HG02642 (cell line): ENCODE measurements at regions not wholly inside any gene's neighbourhood (a gene's known extent, or its start where the extent isn't known, plus 50 kb on each side); places are given as distances from the start of the nearest gene placed in this dataset.
"Not testable (repeated sequence)": the region's sequence is repeated elsewhere in the genome, so short reads cannot be mapped to it uniquely, and the experiment has no call there.

ENCODE experiments used
- ATAC-seq: cut with Tn5 transposase; IDR thresholded peaks from one replicate; pipeline ENCODE4 v1.9.1; 2021; ENCODE audit warnings: mild to moderate bottlenecking; ENCODE audit not compliant: unreplicated experiment, poor library complexity

DNA sequence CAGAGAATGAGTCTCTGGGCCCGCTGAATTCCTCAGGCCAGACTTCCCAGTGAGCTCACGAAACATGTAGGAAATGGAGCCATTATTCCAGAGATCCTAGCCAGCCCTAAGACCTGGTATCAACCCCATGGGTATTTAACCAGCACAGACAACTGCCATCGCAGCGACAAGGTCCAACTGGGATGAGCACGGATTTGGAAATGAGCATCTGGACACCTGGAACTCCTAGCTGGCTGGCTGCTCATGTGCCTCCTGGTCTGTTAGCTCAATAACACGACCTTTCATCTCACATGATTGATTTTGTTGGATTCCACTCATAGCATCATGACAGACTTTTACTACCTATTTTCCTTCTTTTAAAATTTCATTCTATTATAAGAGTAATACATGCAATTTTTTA is 51.0 kb downstream of the POU3F3 start:
- ATAC-seq: no peak

DNA sequence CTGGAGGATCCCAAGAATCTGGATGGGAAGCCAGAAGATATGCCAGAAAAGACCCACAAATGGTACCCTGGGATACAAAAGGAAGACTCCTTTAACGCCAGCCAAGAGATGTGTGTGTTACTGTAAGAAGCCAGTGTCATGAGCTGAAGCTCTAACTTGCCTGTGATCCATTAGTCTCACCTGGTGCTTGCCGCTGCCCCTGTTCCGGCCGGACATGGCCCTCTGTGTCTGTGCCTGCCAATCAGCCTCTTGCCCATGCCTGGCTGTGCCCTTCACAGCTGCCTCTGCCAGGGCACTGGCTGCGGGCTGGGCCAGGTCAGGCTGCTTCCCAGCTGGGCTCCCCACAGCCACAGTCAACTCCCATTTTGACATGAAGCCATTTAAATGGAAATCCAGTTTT is 55.4 kb downstream of the POU3F3 start:
- no peak for ATAC-seq

DNA sequence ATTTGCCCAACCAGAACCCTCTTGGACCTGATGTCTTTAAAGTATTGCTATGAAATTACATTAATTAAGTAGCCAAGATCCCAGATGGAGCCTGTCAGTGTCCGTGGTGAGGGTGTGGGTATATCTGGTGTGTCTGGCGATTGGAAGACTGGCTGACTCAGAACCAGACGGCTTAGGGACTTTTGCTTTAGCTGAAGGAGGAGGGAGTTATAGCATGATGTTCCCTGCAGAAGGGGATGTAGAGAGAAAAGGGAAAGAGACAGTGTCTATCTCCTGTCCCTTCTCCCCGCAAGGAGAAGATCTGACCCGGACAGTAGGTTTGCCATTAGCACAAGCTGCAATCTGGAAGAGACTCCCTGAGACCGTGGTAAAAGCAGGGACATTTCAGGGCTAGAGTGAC is 60.6 kb downstream of the POU3F3 start:
- no peak for ATAC-seq

DNA sequence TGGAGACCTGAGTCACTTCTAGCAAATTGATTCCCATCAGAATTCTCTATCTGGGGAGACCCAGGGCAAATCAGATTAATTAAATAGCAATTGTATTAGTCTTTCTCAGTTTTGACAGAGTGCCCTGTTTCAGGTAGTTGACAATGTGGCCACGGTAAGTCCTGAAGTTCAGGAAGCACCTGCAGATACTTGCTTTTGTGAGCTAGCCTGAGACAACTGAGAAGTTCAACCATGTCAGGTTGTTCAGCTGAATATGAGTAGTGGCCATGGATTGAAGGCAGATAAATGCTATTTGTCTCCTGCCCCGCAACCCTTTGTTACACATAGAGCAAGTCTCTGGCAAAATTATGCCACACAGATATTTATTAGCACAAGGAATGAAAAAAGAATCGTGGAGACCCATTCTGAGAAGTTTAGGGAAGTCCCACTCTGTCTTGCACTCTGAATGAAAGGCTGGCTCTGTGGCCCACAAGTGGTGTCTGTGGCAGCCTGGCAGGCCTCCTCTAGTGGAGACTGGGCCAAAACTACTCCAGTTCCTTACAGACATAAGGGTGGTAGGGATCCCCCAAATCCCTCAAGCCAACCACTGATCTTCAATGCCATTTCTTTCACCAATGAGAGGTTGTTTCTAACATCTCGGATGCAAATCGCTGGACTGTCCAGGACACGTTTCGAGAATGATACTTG is 61.3 kb downstream of the POU3F3 start:
- ATAC-seq: no peak

DNA sequence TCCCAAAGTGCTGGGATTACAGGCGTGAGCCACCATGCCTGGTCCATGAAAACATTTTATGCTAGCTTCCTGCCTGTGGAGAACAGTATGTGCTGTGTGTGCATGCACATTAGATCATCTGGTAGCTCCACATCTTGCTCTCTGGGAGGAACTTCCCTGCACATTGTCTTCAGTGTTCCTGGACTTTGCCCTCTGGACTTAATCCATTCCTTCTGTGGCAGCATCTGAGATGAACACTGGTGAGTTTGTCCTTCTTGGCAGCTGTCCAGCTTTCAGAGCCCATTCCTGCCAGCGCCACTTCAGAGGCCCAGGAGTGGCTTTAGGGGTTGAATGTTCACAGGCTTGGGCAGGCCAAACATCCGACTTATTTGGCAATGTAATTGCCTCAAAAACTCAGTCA is 65.2 kb downstream of the POU3F3 start:
- ATAC-seq: no peak

DNA sequence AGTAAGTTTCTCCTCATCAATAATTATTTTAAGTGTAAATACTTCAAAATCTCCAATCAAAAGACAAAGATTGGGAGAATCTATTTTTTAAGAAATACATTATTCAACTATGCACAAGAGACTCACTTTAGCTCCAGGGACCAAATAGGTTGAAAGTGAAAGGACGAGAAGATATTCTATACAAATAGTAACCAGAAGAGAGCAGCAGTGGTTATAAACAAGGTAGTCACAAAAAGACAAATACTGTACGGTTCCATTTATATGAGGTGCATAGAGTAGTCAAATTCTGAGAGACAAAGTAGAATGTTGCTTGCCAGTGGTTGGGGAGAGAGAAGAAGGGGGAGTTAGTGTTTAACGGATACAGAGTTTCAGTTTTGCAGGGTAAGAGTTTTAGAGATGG is 69.8 kb downstream of the POU3F3 start:
- ATAC-seq: no peak

DNA sequence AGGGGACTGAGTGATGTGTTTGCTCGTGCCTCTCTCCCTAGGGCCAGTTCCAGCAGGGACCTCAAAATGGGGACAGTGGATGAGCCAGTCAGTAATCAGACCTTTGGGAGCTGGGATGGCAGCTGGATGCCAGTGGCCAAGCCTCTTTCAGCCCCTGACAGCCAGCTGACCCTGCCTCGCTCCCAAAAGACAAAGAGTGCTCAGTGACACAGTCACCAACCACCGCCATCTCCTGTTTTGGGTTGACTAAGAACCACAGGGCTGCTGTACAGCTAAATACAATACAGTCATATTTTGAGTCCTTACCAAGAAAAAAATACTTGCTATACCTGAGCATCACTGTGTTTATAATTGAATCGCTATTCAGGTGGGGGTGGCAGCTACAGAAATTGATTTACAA is 75.7 kb downstream of the POU3F3 start:
- ATAC-seq: no peak

DNA sequence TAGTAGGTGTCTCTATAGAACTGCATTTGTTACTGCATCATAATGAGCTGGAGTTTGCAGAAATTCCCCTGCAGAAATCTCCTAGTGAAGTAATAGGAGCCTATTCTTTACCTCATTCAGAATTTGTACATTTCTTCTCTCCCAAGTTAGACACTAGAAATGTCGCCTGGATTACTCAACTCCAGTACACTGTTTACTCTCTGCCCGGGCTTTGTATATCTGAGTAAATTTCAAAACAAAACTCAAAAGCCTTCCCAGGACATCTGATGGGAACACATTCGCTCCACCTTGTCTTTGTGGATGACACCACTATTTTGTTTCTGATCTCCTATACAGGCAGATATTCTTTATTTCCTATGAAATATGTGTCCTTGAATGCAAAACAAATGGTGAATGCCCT is 76.8 kb downstream of the POU3F3 start:
- ATAC-seq: no peak

DNA sequence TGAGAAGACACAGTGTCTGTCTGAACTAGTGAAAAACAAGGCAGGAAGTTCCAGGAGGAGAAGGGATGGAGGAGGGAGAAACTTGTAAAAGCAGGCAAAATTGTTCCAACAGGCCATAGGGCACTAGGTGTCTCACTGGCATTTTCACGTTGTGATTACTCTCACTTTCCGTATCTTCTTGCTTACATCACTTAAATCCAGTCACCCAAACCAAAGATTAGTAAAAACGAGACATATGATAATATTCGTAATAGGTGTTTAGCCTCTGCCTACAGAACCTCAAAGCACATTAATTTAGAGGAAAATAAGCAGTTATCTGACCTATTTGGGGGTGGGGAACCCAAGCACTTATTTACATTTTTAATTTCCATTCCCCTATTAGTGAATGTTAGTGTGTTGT is 78.3 kb downstream of the POU3F3 start:
- ATAC-seq: no peak

DNA sequence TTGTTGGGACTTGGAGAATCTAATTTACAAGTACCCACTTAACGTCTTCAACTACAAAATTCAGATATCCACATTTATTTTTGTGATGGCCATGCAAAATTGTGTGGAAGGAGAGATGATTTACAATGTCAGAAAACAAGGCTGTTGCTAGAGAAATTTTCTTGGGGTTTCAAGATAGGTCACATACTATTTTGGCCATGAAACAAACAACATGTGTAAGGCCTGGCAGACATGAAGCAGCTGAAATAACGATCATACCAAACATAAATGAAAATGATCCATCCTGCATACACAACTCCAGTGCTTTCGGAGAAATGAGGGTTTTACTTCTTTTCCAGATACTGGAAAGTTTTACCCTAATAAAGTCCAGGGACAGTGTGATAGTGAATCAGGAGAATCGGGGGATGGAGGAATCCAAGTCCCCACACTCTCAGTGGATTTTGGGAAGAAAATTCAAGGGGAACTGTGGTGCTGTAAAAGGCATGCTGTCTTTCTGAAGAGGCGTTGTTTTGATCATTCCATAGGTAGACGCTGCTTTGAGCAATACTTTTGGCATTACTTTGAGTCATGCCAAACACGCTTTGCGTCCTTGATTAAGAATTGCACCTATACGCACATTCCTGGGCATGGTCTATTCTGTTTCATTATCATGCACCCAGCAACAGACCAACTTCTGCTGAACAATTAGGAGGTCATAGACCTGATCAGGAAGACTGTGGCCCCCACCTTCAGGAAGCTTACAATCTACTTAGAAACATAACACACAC is 79.4 kb downstream of the POU3F3 start:
- ATAC-seq: no peak

DNA sequence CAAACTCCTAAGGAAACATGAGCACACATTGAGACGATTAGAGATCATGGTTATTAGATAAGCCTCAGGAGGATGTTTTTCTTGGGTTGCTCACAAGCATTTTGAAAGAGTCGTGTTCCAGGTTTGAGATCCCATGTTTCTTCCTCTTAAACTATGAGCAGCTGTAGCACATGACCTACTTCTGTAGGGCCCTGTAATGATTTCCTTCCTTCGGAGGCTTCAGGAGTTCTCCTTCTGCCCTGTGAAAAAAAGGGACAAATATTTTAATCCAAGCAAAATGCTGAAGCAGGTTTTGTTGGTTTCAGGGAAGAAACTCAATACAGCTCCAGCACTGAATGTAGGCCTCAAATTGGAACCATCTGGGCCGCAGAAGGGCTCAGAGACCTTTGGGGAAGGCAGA is 82.6 kb downstream of the POU3F3 start:
- no peak for ATAC-seq

DNA sequence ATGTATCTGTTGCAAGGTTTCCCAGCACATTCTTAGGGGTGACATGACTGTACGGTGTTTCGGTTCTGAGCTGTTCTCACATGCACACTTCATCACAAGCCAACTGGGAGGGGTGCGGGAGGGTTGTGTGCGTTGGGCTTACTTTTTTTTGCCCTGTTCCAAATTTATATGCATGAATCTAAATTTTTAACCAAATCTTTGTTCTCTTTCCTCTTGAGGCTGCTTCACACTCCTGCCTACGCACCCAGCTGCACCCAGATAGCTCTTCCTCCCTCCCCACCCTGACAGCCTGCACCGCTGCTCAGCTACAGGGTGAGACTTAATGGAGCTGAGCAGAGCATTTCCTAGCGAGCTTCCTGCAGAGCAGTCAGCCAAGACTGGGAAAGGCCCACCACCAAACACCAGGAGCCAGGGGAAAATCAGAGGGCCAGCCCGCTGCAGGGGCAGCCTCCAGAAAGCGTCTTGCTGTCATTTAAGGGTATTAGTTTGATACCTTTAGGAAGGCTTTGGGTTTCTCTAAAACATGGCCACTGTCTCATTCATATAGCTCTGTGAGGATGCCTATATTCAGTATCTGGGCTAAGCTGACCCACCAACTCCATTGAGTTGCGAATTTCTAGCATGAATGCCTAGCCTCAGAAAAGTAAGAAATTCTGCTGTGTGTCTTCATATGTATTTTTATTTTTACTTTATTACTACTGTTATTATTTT is 84.5 kb downstream of the POU3F3 start:
- peak; percentile 91 for ATAC-seq

DNA sequence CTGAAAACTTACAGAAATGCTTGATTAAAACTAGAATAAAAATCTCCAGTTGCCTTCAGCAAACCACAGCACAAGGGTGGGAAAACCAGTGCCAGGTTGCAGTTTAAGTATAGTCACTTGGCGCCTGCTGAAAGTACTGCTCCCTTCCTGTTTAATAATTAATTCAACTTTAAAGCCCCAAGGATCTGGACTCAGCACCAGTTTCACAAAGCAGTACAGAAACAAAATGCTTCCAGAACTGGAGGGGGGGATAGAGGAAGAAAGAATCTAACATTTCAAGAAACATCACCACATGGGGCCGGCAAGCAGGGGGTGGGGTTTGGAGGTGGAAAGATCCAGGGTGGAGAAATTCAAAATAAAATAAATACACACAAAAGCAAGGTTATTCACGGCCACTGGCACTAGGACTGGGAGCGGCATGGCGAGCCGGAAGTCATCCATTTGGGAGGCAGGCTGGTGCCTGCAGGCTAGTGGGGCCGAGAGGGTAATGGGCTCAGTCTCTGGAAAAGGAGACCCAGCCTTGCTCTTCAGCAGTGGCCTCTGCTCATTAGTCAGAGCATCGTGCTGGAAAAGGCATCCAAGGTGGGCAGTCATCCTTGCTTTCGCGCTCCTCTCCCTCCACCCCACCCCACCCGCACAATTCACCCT is 85.8 kb downstream of the POU3F3 start:
- no peak for ATAC-seq

DNA sequence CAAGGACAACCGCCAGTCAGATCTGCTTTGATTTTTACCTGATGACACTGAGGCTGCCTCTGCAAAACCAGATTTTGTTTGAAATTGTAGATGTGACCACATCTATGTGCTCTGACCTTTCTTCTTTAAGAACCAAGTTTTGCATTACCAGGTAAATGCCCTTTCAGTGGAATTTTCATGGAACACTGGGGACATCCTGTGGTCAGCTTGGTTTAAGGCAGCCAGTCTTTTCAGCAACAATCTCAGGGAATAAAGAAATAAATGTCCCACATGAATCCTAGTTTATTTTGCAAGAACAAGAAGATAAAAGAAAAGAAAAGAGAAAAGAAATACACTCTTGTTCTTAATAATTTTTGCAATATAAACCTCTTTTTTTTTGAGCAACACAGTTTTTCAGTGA is 90.6 kb downstream of the POU3F3 start:
- no peak for ATAC-seq

DNA sequence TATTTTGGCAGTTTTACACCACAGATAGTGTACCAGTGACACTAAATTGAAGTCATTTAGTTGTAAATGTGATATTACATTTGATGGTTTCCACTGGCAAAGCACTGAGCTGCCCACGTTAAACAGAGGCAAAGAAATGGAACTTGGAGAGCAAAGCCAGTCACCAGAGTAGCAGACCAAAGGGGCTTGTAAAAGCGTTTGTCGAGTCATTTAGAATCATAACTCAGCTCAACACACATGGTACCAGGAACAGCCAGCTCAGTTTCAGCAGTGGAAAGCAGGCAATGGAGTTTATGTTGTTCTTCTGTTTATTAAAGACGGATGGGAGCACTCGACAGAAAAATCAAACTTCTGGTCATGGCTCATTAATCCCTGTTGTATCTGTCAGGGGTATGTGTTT is 91.2 kb downstream of the POU3F3 start:
- no peak for ATAC-seq

DNA sequence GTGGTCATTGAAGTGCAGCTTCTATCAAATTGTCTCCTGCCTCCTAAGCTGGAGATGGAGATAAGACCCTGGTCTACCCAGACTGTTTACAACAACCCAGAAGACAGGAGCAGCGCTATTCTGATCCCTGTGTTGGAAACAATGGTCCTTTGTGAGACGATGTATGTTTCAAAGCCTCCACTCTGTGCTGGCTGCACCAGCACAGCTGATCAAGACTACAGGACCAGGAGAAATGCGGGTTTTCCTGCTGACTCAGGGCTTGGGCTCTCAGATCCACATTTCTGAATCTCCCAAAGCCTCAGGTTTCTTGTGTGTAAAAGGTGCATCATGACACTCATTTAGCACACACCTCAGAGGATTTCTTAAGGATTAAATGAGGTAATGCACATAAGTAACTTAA is 92.0 kb downstream of the POU3F3 start:
- ATAC-seq: no peak

DNA sequence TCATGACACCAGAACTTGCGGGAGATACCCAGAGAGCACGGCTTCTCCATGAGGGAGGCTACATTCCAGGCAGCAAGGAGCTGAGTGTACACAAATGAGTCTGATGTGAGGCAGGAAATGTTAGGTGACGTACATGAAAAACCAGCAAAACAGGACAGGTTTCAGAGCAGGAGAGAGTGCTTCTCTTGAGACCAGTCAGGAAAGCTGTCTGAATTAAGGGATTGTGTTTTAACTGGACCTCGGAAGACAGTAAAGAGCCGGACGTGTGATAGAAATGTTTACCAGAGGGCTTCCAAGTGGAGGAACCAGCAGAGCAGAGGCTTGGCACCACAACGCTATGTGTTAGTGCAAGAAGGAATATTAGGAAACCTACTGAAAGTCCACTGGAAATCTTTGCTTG is 90.4 kb upstream of the MRPS9 start:
- not testable (repeated sequence) for ATAC-seq

DNA sequence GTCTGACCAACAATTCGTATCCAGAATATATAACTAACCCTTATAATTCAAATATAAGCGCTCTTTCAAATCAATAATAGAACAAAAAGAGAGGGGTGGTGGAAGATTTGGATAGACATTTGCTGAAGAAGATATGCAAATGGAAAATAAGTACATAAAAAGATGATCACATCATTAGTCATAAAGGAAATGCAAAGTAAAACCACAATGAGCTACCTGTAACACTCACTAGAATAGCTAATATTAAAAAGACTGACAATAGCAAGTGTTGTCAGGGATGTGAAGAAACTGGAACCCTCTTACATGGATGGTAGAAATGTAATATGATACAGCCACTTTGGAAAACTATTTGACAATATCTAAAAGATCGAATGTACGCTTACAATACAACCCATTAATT is 84.9 kb upstream of the MRPS9 start:
- ATAC-seq: no peak

DNA sequence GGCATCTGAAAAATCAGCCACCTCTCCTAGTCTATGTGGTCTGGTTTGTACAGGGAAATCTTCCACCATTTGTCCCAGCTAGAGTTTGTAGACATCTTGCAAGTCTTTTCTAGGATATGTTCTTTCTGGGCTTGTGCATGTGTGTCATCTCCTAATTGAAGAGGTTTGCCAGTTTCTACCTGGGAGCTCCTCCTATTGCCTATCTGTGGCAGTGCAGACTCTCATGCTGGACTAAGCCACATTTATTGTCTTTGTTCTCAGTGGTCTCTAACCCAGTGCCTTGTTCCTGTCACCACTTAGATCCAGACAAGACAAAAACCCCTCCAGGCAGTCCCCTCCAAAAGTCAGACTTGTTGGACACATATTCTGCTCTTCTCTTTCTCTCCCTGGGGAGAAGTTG is 72.0 kb upstream of the MRPS9 start:
- ATAC-seq: no peak

DNA sequence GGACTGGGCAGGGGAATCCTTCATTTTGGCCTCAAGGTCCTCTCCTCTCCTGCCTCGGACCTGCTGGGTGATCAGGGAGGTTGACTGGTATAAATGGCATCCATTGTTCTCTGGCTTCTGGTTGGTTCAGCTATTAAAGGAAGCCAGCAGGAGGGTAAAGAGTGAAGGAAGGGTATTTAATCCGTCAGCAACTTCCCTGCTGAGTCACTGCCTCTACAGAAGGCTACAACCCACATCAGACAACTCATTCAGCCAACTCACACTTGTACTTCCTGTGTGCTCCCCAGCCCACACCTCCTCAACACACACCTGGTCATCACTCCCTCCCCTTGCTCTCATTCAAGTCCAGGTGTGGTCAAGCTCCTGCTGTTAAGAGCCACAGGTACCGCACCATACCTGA is 68.3 kb upstream of the MRPS9 start:
- ATAC-seq: no peak

DNA sequence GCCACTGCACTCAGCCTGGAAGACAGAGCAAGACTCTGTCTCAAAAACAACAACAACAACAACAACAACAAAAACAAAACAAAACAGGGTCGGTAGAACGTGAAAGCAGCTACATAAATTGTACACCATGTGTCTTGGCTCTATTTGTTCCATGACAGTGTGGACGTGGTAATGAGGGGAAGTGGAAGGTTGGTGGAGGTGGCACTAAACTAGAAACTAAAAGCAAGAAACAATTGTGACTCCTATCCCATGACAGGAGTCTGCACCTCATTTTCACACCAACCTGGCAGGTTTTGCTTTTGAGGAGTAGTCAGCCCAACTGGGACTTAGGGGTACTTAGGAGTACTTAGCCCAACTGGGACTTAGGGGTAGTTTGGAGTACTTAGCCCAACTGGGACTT is 62.5 kb upstream of the MRPS9 start:
- ATAC-seq: no peak
